GM12874 (cell line): ENCODE measurements at regions not wholly inside any gene's neighbourhood (a gene's known extent, or its start where the extent isn't known, plus 50 kb on each side); places are given as distances from the start of the nearest gene placed in this dataset.

Source experiments
- CTCF ChIP-seq: IDR thresholded peaks from 2 replicates; pipeline ENCODE4 v1.5.1; 2011; ENCODE audit warnings: low read depth, mild to moderate bottlenecking, control low read depth, low read length, moderate library complexity; ENCODE audit not compliant: insufficient read depth

- no peak for TF ChIP-seq CTCF
These were observed 519.6 kb upstream of the AGA start for GRCh38 chr4:177961761-177962380.

GRCh38 chr4:177964061-177964460 lies 521.8 kb upstream of the AGA start:
- no peak for TF ChIP-seq CTCF

- no peak for TF ChIP-seq CTCF
These were observed 522.5 kb upstream of the AGA start for GRCh38 chr4:177964693-177965168.

GRCh38 chr4:177967328-177967727 lies 525.1 kb upstream of the AGA start:
- TF ChIP-seq CTCF, result no peak

- no peak for TF ChIP-seq CTCF
These were observed 526.7 kb upstream of the AGA start for GRCh38 chr4:177968817-177969442.

- no peak for TF ChIP-seq CTCF
These were observed 532.2 kb upstream of the AGA start for GRCh38 chr4:177974461-177974860.

GRCh38 chr4:177975315-177975987 lies 533.2 kb upstream of the AGA start:
- no peak for TF ChIP-seq CTCF
